T-cell (primary cell): ENCODE measurements at regions not wholly inside any gene's neighbourhood (a gene's known extent, or its start where the extent isn't known, plus 50 kb on each side); places are given as distances from the start of the nearest gene placed in this dataset.
A peak's percentile ranks its signal among the peaks of the same experiment; 100 is the strongest.

Experiments used
- ATAC-seq, 4 experiments: fragments of 200-7000 bp in 3 of 4; fragments of 150-1000 bp in 1 of 4; cut with Tn5 transposase; replicated peaks in 1 of 4; 1 replicate in 3 of 4; 2 replicates in 1 of 4; pipeline ENCODE4 v1.10.0; 2021; ENCODE audit warnings: moderate library complexity in 3 of 4, mild to moderate bottlenecking in 2 of 4, moderate number of reproducible peaks in 1 of 4
- CTCF ChIA-PET, 2 donors: fragments of 300-600 bp; sonication (Branson Sonifier 250); formaldehyde crosslinking; loops; one replicate each; lab custom pipeline; 2022; ENCODE audit warnings: antibody characterized with exemption in 2 of 2; lab: Charles Lee
- POLR2A ChIA-PET, 2 donors: fragments of 300-600 bp; sonication (Branson Sonifier 250); formaldehyde crosslinking; loops; one replicate each; lab custom pipeline; 2022; ENCODE audit warnings: antibody characterized with exemption in 2 of 2; lab: Charles Lee
- DNase-seq, 35 experiments: peaks; one replicate each; pipeline versions ENCODE4 v3.0.0 to v3.0.0-alpha.2; 2013 to 2023
- H3K27ac ChIP-seq: one replicate; pipeline ENCODE4 v1.5.1; 2013; ENCODE audit warnings: low read length
- H3K27me3 ChIP-seq, 2 experiments: replicated peaks in 1 of 2; 1 replicate in 1 of 2; 2 replicates in 1 of 2; pipeline versions ENCODE4 v1.6.1 to v1.7.0; 2013; ENCODE audit warnings: low read length in 1 of 2, mixed read lengths in 1 of 2; ENCODE audit not compliant: control insufficient read depth in 2 of 2, insufficient read depth in 2 of 2; ENCODE audit errors: extremely low read depth in 1 of 2
- H3K36me3 ChIP-seq, 2 donors: 1 replicate in 1 of 2; 2 replicates in 1 of 2; pipeline versions ENCODE4 v1.6.1 to v1.7.0; 2013; ENCODE audit warnings: low read length in 1 of 2; ENCODE audit not compliant: control insufficient read depth in 2 of 2, insufficient read depth in 1 of 2; ENCODE audit errors: extremely low read depth in 1 of 2
- H3K4me1 ChIP-seq, 2 experiments: 1 replicate in 1 of 2; 2 replicates in 1 of 2; pipeline versions ENCODE4 v1.6.1 to v1.7.0; 2013; ENCODE audit warnings: low read length in 2 of 2, mixed read lengths in 1 of 2; ENCODE audit not compliant: insufficient read depth in 2 of 2, control insufficient read depth in 1 of 2; ENCODE audit errors: extremely low read depth in 1 of 2
- H3K4me3 ChIP-seq, 2 donors: 1 replicate in 1 of 2; 2 replicates in 1 of 2; pipeline versions ENCODE4 v1.5.1 to v1.7.0; 2013; ENCODE audit warnings: mild to moderate bottlenecking in 2 of 2, low read length in 1 of 2, moderate library complexity in 1 of 2; ENCODE audit not compliant: control insufficient read depth in 1 of 2; ENCODE audit errors: extremely low read depth in 1 of 2
- H3K9me3 ChIP-seq: 2 replicates; pipeline ENCODE4 v1.7.0; 2013
- H3K27ac Mint-ChIP-seq, 2 donors: one replicate each; pipeline ENCODE4 v1.8.0; 2020 to 2021; ENCODE audit warnings: mild to moderate bottlenecking in 2 of 2, mixed read lengths in 2 of 2
- H3K27me3 Mint-ChIP-seq, 2 donors: one replicate each; pipeline ENCODE4 v1.8.0; 2021 to 2022; ENCODE audit warnings: mixed read lengths in 2 of 2
- H3K36me3 Mint-ChIP-seq: one replicate; pipeline ENCODE4 v1.8.0; 2021; ENCODE audit warnings: mixed read lengths
- H3K4me1 Mint-ChIP-seq, 3 donors: one replicate each; pipeline ENCODE4 v1.8.0; 2020 to 2022; ENCODE audit warnings: mixed read lengths in 3 of 3, mild to moderate bottlenecking in 1 of 3
- H3K4me3 Mint-ChIP-seq, 3 donors: one replicate each; pipeline ENCODE4 v1.8.0; 2020 to 2022; ENCODE audit warnings: mild to moderate bottlenecking in 3 of 3, mixed read lengths in 3 of 3, moderate library complexity in 3 of 3
- H3K9me3 Mint-ChIP-seq, 3 donors: one replicate each; pipeline ENCODE4 v1.8.0; 2020 to 2022; ENCODE audit warnings: mixed read lengths in 3 of 3
- WGBS: methylation state at CpG from one replicate; pipeline ENCODE4 v1.1.5; 2013; ENCODE audit warnings: missing lambda C conversion rate; ENCODE audit not compliant: insufficient coverage; 5-methylcytosine and 5-hydroxymethylcytosine counted together

DNA sequence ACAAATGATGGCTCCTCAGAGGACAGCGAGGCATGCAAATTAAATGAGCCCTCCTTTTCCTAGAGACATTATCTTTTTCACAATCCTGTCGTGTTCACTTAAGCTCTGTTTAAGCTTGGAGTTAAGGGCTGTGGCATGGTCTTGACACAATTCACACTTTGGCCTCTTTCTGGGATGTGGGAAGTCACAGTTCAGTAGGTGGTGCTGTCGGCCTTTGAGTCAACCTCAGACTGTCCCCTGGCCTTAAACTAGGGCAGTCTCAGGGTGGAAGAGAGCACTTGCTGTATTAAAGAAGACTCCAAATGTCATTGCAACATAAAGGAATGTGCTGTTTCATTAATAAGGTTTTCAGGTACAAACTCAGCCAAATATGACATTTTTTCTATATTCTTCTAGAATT lies 351.0 kb downstream of the MCTP2 start:
- ChIA-PET POLR2A (no interaction called here), CTCF (interaction anchor here in 1 of 2 donors (0.7 kb wide), 1 partner anchor 54 kb away, joined by 3 read pairs; no protein-coding TSS in a partner anchor)
- Histone ChIP-seq H3K4me3 (no peak overlapping the region), H3K9me3 (no peaks in the 10 kb centered on the region), H3K27ac (no peak overlapping the region), H3K4me1 (peaks cover 16 to 26% of the 10 kb centered on the region in 2 experiments), H3K36me3 (no peaks in the 10 kb centered on the region), H3K27me3 (peaks cover 10 to 35% of the 10 kb centered on the region in 2 experiments)
- H3K27ac Mint-ChIP-seq, result no peak overlapping the region
- WGBS, result 17% methylated on average over 1 of the region's 3 CpGs
- DNase-seq (peak in 4 of 35 experiments; percentile 3 to 43 (median 9)), ATAC-seq (no peak)
- H3K27me3 Mint-ChIP-seq, result peaks cover 54 to 56% of the 10 kb centered on the region in 2 donors
- H3K36me3 Mint-ChIP-seq, result no peaks in the 10 kb centered on the region
- no peaks in the 10 kb centered on the region for H3K9me3 Mint-ChIP-seq
- peaks cover 31 to 45% (median 40%) of the 10 kb centered on the region in 3 donors for H3K4me1 Mint-ChIP-seq
- no peak overlapping the region for H3K4me3 Mint-ChIP-seq

DNA sequence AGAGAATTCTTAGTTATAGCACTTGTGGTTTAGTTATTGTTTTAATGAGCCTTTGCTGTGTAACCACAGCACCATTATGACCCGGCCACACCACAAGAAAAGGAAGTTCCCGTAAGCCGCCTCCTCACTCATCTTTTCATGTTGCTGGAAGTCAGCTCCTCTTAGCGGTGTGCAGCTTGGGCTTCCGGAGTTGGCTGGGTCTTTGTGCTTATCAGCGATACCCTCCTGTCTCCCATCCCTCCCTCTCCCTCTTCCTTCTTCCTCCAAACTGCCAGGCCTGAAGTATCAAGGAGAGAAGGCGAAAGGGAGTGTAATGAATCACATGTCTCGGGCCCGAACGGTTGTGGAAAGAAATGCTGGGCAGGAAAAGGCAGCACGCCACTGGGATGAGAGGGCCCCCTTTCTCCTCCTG lies 353.5 kb downstream of the MCTP2 start:
- DNase-seq (peak in 34 of 35 experiments; percentile 4 to 70 (median 34)), ATAC-seq (peak; percentile 67 to 97 (median 84))
- CTCF ChIA-PET, result no interaction called here
- H3K27ac ChIP-seq, result no peak overlapping the region
- Mint-ChIP-seq H3K27ac (peak overlapping the region; percentile 62 to 78), H3K4me1 (peaks cover 31 to 45% (median 40%) of the 10 kb centered on the region in 3 donors), H3K9me3 (no peaks in the 10 kb centered on the region), H3K36me3 (no peaks in the 10 kb centered on the region), H3K27me3 (peaks cover 57 to 58% of the 10 kb centered on the region in 2 donors), H3K4me3 (peak overlapping the region; percentile 32 to 62 (median 37))
- no peaks in the 10 kb centered on the region for H3K9me3 ChIP-seq
- POLR2A ChIA-PET, result no interaction called here
- peak overlapping the region in 1 of 2 donors; percentile 35 for H3K4me3 ChIP-seq
- no peaks in the 10 kb centered on the region for H3K36me3 ChIP-seq
- peaks cover 16 to 26% of the 10 kb centered on the region in 2 experiments for H3K4me1 ChIP-seq
- H3K27me3 ChIP-seq, result peaks cover 12 to 29% of the 10 kb centered on the region in 2 experiments
- 0% methylated on average over 3 of the region's 11 CpGs for WGBS

DNA sequence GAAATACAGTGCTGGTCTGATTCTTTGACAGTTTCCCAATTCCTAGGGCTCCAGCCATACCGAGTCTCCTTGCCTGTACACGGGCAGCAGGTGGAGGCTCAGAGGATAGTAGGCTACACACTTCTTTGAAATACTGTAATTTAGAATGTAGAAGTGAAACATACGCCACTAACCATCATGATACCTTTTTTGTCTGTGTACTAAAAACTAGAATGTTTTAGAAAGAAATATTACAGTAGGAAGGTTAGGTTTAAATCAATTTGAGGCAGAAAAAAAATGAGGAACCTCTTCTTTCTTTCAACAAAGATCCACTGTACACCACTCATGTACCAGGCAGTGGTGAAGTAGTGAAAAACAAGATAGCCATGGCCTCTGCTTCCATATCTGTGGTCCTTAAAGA lies 354.7 kb downstream of the MCTP2 start:
- H3K4me3 Mint-ChIP-seq, result peak overlapping the region in 1 of 3 donors; percentile 62
- CTCF ChIA-PET, result no interaction called here
- WGBS, result no CpG with 5 or more reads among the region's 3 CpGs

DNA sequence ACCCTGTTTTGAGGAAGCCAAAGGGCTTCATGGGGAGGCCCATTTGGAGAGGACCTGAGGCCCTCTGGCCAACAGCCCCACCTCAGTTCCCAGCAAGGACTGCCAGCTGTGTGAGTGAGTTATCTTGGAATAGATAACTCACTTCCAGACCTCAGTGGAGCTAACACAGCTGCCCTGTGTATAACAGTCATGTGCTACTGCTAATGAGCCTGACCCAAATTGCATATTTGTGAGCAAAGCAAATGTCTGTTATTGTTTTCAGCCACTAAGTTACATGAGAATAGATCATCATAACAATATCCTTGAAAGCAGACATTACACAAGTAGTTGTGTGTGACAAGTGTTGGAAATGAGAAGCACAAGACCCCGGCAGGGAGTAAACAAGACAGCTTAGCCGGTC lies 355.8 kb downstream of the MCTP2 start:
- no peak overlapping the region for H3K4me3 ChIP-seq
- H3K36me3 ChIP-seq, result no peaks in the 10 kb centered on the region
- Mint-ChIP-seq H3K4me1 (peaks cover 31 to 41% (median 34%) of the 10 kb centered on the region in 3 donors), H3K27me3 (peaks cover 52 to 53% of the 10 kb centered on the region in 2 donors), H3K4me3 (no peak overlapping the region), H3K27ac (no peak overlapping the region), H3K9me3 (no peaks in the 10 kb centered on the region), H3K36me3 (no peaks in the 10 kb centered on the region)
- peaks cover 16 to 26% of the 10 kb centered on the region in 2 experiments for H3K4me1 ChIP-seq
- no peaks in the 10 kb centered on the region for H3K9me3 ChIP-seq
- ChIA-PET CTCF (no interaction called here), POLR2A (no interaction called here)
- DNase-seq (no peak), ATAC-seq (no peak)
- no peak overlapping the region for H3K27ac ChIP-seq
- H3K27me3 ChIP-seq, result peaks cover 13 to 15% of the 10 kb centered on the region in 2 experiments
- no CpG with 5 or more reads among the region's 2 CpGs for WGBS

More for the DNA sequence above, 354.7 kb downstream of the MCTP2 start:
- ATAC-seq (no peak), DNase-seq (no peak)
- H3K36me3 ChIP-seq, result no peaks in the 10 kb centered on the region
- POLR2A ChIA-PET, result no interaction called here
- Mint-ChIP-seq H3K36me3 (no peaks in the 10 kb centered on the region), H3K9me3 (no peaks in the 10 kb centered on the region), H3K27ac (no peak overlapping the region), H3K27me3 (peaks cover 57 to 58% of the 10 kb centered on the region in 2 donors), H3K4me1 (peaks cover 31 to 45% (median 34%) of the 10 kb centered on the region in 3 donors)
- no peak overlapping the region for H3K4me3 ChIP-seq
- no peak overlapping the region for H3K27ac ChIP-seq
- H3K4me1 ChIP-seq, result peaks cover 16 to 26% of the 10 kb centered on the region in 2 experiments
- no peaks in the 10 kb centered on the region for H3K9me3 ChIP-seq
- H3K27me3 ChIP-seq, result peaks cover 13 to 23% of the 10 kb centered on the region in 2 experiments

DNA sequence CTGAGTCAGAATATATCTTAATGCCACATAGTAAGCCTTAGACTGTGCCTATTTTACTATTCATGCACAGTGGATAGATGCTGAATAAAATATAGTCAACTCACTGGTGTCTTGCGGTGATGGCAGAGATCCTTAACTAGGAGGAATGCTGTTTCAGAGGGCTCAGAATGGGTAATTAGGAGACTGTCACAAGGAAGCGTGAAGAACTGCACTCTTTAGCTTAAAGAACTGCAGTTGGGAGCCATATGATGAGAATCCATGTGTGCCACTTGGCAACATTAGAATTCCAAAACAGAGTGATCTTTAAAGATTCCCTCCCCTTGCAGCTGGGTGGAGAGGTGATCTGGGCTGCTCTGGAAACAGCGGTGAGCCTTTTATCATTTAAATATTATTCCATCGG lies 357.6 kb downstream of the MCTP2 start:
- no peak overlapping the region for H3K27ac Mint-ChIP-seq
- H3K36me3 ChIP-seq, result no peaks in the 10 kb centered on the region
- no peak for ATAC-seq
- H3K27me3 ChIP-seq, result peaks cover 10 to 13% of the 10 kb centered on the region in 2 experiments
- peaks cover 11 to 17% of the 10 kb centered on the region in 2 experiments for H3K4me1 ChIP-seq
- no peak overlapping the region for H3K4me3 Mint-ChIP-seq
- H3K27ac ChIP-seq, result no peak overlapping the region
- H3K9me3 ChIP-seq, result no peaks in the 10 kb centered on the region
- H3K4me1 Mint-ChIP-seq, result peaks cover 21 to 25% (median 22%) of the 10 kb centered on the region in 3 donors
- CTCF ChIA-PET, result no interaction called here
- no peaks in the 10 kb centered on the region for H3K36me3 Mint-ChIP-seq
- WGBS, result 100% methylated on average over 1 of the region's 4 CpGs
- POLR2A ChIA-PET, result no interaction called here
- H3K9me3 Mint-ChIP-seq, result peaks cover 0 to 3% (median 0%) of the 10 kb centered on the region in 3 donors
- no peak for DNase-seq
- no peak overlapping the region for H3K4me3 ChIP-seq
- peaks cover 52 to 54% of the 10 kb centered on the region in 2 donors for H3K27me3 Mint-ChIP-seq

DNA sequence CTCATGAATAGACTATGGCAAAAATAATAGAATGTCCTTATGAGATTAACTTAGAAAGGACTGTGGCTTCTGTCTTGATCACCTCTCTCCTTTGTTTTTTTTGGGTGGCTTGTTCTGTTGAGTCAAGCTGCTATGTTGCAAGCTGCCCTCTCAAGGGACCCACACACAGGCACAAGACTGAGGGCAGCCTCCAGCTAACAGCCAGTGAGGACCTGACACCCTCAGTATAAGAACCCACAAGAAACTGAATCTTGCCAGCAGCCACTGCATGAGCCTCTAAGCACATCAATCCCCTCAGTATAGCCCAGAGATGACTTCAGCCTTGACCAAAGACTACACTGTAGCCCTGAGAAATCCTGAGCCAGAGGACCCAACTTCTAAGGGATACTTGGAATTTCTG lies 361.1 kb downstream of the MCTP2 start:
- peaks cover 59% of the 10 kb centered on the region in 2 donors for H3K27me3 Mint-ChIP-seq
- H3K4me1 Mint-ChIP-seq, result no peaks in the 10 kb centered on the region
- H3K27ac ChIP-seq, result no peak overlapping the region
- no peaks in the 10 kb centered on the region for H3K4me1 ChIP-seq
- no peaks in the 10 kb centered on the region for H3K36me3 Mint-ChIP-seq
- ATAC-seq (no peak), DNase-seq (no peak)
- H3K36me3 ChIP-seq, result no peaks in the 10 kb centered on the region
- peaks cover 0 to 7% (median 0%) of the 10 kb centered on the region in 3 donors for H3K9me3 Mint-ChIP-seq
- no peak overlapping the region for H3K4me3 Mint-ChIP-seq
- H3K27me3 ChIP-seq, result peaks cover 7 to 11% of the 10 kb centered on the region in 2 experiments
- no peak overlapping the region for H3K27ac Mint-ChIP-seq
- ChIA-PET POLR2A (no interaction called here), CTCF (no interaction called here)
- no peak overlapping the region for H3K4me3 ChIP-seq
- no peaks in the 10 kb centered on the region for H3K9me3 ChIP-seq
